NOMO-1 (cell line): ENCODE measurements at regions not wholly inside any gene's neighbourhood (a gene's known extent, or its start where the extent isn't known, plus 50 kb on each side); places are given as distances from the start of the nearest gene placed in this dataset.

ENCODE experiments used
- DNase-seq, 2 experiments: peaks; one replicate each; lab custom pipeline; 2025; ENCODE audit not compliant: unreplicated experiment in 2 of 2; lab: John Stamatoyannopoulos, UW

DNA sequence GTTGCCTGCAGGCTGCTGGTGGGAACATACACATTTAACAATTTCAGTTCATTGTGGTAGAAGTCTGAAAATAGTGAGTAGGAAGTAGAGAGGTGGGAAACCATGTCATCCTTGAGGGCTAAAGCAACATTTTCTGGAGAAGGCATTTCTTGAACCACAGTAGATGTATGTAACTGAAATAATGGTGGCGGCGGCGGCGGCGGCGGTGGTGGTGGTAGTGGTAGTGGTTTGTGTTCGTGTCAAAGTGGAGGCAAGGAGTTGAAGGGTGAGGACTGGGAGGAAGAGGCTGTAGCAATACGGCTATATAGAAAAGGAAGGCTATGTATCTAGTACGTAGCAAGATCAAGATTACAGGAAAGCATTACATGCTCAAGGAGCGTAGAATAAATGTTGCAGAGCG is 1381.6 kb upstream of the TENM3 start:
- no peak for DNase-seq

- no peak for DNase-seq
These were observed 1376.1 kb upstream of the TENM3 start for GRCh38 chr4:180866933-180867643.

- no peak for DNase-seq
These were observed 1372.6 kb upstream of the TENM3 start for GRCh38 chr4:180870623-180871022.

GRCh38 chr4:180898305-180898704 is 1344.9 kb upstream of the TENM3 start:
- DNase-seq = no peak

DNA sequence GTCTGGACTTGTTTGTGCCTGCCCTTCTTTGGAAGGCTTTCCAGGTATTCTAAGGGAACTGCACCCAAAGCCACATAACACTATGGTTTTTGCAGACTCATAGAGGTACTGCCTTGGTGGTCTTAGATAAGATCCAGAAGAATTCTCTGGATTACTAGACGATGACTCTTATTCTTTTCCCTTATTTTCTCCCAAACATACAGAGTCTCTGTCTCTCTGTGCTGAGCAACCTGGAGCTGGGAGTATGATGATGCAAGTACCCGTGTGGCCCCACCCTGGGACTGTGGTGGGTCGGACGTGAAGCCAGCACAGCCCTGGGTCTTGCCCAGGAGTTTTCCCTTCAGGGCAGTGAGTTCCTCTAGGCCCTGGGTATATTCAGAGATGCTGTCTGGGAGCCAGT is 1342.4 kb upstream of the TENM3 start:
- DNase-seq = no peak

DNA sequence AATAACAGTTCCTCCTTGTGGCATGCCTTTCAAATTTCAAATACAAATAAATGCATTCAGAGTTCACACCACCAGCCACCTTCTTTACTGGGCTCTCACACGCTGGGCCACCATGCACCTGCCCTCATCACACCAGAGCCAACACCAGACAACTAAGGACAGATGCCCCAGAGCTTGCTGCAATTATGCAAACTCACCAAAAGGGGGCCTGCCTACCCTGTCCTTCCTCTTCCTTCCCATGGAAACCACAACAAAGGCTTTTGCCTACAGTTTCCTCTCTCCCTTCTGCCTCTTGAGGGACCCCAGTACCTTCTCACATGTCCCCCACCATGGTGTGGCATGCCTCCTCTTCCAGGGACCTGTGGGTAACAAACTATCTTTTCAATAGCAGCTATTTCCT is 1333.9 kb upstream of the TENM3 start:
- no peak for DNase-seq

- DNase-seq = no peak
These were observed 1329.5 kb upstream of the TENM3 start for GRCh38 chr4:180913750-180914149.

- no peak for DNase-seq
These were observed 1319.7 kb upstream of the TENM3 start for GRCh38 chr4:180923486-180923885.

GRCh38 chr4:180925805-180926204 is 1317.4 kb upstream of the TENM3 start:
- DNase-seq = no peak

DNA sequence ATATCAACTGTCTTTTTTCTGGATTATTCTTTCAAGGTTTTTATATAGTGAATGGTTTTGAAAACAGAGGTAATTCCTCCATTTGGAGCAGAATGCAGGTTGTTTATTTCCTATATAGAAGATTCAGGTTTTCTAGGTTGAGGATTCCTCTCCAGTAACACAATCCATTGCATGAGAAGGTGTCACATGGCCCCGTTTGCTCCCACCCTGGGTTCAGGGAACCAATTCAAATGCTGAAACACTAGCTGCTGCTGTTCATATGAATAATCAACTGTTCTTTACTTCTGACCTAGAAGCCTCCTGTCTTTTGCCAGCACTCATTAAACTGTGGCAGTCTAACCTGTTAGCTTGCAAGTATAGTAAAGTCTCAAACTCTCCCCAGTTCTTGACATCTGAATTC is 1316.9 kb upstream of the TENM3 start:
- no peak for DNase-seq

- no peak for DNase-seq
These were observed 1310.7 kb upstream of the TENM3 start for GRCh38 chr4:180932370-180933001.

DNA sequence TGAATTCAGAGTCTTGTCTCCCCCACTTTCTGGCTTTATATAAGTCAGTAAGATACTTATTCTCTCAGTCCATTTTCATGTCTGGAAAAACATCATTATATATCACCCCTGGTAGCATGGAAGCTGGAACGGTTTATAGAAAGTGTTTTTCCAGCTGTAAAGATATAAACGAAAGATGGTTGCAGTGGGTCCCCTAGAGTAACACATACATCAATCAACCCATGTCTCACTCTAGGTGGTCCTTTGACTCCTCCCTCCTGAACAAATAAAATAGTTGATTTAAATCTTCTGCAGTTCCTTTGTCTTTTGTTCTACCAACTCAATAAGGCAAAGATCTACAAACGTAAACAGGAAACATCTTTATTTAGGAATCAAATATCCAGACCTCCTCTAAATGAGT is 1306.1 kb upstream of the TENM3 start:
- no peak for DNase-seq

GRCh38 chr4:180940680-180941079 is 1302.5 kb upstream of the TENM3 start:
- no peak for DNase-seq

DNA sequence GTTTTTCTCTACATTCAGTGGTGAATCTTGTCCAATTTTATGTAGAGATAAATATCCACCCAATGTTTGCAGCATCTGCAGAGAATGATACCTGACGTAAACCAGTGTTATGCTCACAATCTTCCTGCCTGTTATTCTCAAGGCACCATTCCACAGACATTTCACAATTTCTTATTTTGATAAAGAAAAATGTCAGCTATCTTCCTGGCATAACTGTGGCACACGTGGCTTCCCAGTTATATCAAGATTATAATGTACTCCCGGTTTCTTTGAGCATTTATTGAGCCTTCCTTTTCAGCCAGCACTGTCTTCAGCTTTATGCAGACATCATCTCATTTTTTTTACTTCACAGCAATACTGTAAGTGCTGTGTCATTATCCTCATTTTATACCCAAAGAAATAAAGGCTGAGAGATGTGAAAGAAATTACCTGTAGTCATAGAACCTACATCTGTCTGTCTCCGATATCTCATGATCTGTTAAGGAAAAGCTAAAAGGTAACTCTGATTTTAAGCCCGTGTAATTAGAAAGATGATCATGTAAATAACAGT is 1300.8 kb upstream of the TENM3 start:
- DNase-seq = no peak

DNA sequence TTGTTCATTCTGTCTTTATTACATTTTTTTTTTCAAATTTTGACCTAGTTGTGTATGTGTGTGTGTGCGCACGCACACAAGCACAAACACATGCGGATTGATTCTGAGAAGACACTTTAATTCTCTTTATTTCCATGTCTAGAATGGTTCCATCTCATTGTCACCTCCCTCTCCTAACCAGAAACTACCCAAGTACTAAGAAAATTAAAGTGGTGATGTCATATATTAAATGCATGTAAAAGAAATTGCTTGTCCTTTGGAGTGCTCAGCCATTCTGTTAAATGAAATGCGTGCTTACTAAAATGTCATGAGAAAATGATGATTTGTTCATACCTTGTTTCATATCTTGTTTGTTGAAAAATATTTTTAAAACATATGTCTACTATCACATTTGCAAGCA is 1297.0 kb upstream of the TENM3 start:
- DNase-seq = no peak

DNA sequence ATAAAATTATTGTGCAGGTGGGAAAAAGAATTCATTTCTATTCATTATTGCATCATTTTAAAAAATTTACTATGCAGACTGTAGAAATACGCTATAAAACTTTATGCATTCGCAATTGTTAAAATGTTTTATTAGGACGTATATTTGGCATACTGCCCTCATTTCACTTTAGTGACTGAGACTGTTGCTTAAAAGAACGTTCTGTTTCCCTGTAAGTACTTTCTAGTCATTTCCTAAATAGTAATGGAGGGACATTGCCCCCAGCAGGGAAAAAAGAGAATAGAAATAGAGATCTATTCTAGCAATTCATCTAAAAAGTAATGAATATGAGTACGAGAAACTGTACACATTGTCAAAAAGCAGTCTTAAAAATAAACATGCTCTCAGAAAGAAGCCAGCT is 1295.8 kb upstream of the TENM3 start:
- peak in 1 of 2 experiments; percentile 10 for DNase-seq

DNA sequence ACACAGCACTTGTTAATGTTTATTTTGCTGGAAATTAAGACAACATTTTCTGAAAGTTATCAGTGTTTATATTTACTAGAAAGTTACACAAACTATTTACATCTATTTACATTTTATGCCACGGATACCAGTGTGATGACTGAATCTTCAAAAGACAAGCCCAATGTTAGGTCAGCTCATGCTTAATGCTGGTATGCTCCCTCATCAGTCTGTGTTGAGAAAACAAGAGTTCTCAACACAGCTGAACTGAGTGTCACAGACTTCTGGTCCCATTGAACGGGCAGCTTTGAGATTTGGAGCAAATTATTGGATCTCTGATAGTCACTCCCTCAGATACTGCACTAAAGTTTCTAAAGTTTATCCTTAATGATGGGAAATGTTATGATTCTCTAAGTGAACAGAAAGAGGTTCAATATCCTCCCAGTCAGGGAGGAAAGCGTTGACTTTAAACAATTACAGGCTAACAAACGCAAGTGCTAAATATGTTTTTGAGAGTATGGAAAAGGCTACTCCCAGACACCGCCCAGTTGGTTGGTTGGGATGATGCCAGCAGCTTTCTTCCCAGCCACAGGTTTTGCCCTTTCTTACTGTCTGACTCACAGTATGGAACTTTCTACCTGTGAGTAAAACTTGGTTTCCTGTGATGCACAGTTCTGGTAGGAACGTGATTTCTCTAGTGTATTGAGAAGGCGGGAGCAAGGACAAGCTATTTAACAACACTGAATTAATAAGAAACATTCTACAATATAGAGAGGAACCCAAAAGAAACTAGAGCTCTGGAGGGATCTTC is 1293.6 kb upstream of the TENM3 start:
- DNase-seq = no peak

DNA sequence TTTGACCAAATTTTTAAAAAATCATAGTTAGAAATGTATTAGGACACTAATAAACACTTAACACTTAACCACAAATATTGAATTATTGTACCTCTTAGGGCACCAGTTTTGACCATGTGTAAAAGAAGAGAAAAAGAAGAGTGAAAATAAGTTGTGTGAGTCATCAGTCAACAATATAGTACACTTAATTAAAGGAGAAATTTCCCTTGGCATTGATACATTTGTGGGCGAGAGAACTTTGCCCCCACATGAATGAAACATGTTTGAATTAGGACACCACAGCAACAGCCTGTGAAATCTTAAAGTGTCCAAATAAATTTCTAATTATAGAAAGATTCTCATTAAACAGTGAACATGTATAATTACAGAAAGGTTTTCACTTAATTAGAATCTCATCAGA is 1292.8 kb upstream of the TENM3 start:
- no peak for DNase-seq

DNA sequence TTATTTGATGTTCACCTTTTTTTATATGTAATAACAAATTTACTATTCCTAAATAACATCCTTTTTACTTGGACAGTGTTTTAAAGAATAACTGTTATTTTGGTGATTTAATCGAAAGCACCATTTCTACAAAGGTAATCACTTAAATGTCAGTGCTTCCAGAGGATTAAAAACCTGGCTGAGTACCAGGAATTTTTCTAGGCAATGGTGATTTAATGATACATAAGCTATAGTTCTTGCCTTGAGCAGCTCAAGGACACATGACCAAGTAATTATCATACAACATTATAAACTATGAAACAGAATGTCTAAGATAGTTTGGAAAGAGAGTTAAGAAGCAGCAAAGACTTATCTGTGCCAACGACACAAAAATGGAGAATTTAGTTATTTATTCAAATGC is 1291.9 kb upstream of the TENM3 start:
- no peak for DNase-seq

GRCh38 chr4:180953572-180953971 is 1289.6 kb upstream of the TENM3 start:
- no peak for DNase-seq

GRCh38 chr4:180960743-180961401 is 1282.3 kb upstream of the TENM3 start:
- DNase-seq = no peak
